Left renal cortex interstitium (tissue), 4 donors: ENCODE measurements at regions not wholly inside any gene's neighbourhood (a gene's known extent, or its start where the extent isn't known, plus 50 kb on each side); places are given as distances from the start of the nearest gene placed in this dataset.
"Not testable (repeated sequence)": the region's sequence is repeated elsewhere in the genome, so short reads cannot be mapped to it uniquely, and the experiment has no call there.

Source experiments
- DNase-seq, 4 donors: peaks; one replicate each; pipeline ENCODE4 v3.0.0-alpha.2; 2013; ENCODE audit warnings: low read depth in 4 of 4, low spot score in 2 of 4, missing footprints in 1 of 4

- no peak for DNase-seq
These were observed 175.4 kb downstream of the CDC14C start for GRCh38 chr7:49099587-49100326.

- DNase-seq = not testable (repeated sequence)
These were observed 176.8 kb downstream of the CDC14C start for GRCh38 chr7:49100908-49101740.

GRCh38 chr7:49102411-49102810 is 178.1 kb downstream of the CDC14C start:
- DNase-seq = no peak

- DNase-seq = no peak
These were observed 187.4 kb downstream of the CDC14C start for GRCh38 chr7:49111706-49112105.

- no peak for DNase-seq
These were observed 187.9 kb downstream of the CDC14C start for GRCh38 chr7:49112222-49112621.

- DNase-seq = no peak
These were observed 188.3 kb downstream of the CDC14C start for GRCh38 chr7:49112647-49113046.

- DNase-seq = no peak
These were observed 195.4 kb downstream of the CDC14C start for GRCh38 chr7:49119706-49120105.

- no peak for DNase-seq
These were observed 200.9 kb downstream of the CDC14C start for GRCh38 chr7:49125246-49125645.

GRCh38 chr7:49127359-49127913 is 203.1 kb downstream of the CDC14C start:
- no peak for DNase-seq

- no peak for DNase-seq
These were observed 213.6 kb downstream of the CDC14C start for GRCh38 chr7:49137978-49138377.

- no peak for DNase-seq
These were observed 226.1 kb downstream of the CDC14C start for GRCh38 chr7:49150486-49150885.

GRCh38 chr7:49151146-49151545 is 226.8 kb downstream of the CDC14C start:
- no peak for DNase-seq

GRCh38 chr7:49158321-49158720 is 234.0 kb downstream of the CDC14C start:
- no peak for DNase-seq

GRCh38 chr7:49159536-49159935 is 235.2 kb downstream of the CDC14C start:
- DNase-seq = no peak

- DNase-seq = no peak
These were observed 242.1 kb downstream of the CDC14C start for GRCh38 chr7:49166441-49166840.

GRCh38 chr7:49172639-49173038 is 248.3 kb downstream of the CDC14C start:
- no peak for DNase-seq

GRCh38 chr7:49174396-49174795 is 250.0 kb downstream of the CDC14C start:
- DNase-seq = no peak

- no peak for DNase-seq
These were observed 263.4 kb downstream of the CDC14C start for GRCh38 chr7:49187543-49188268.

GRCh38 chr7:49228426-49229098 is 304.2 kb downstream of the CDC14C start:
- no peak for DNase-seq

GRCh38 chr7:49229246-49229645 is 304.9 kb downstream of the CDC14C start:
- no peak for DNase-seq
